ENCODE measurements at regions not wholly inside any gene's neighbourhood (a gene's known extent, or its start where the extent isn't known, plus 50 kb on each side); places are given as distances from the start of the nearest gene placed in this dataset.

- no peak for DNase-seq
These were observed 55.1 kb downstream of the PJA1 start for GRCh38 chrX:69110116-69110530.

- DNase-seq = no peak
These were observed 55.5 kb downstream of the PJA1 start for GRCh38 chrX:69109706-69110105.

- no peak for DNase-seq
These were observed 56.1 kb downstream of the PJA1 start for GRCh38 chrX:69109036-69109663.

- DNase-seq = no peak
These were observed 57.4 kb downstream of the PJA1 start for GRCh38 chrX:69107747-69108401.

GRCh38 chrX:69107231-69107739 lies 58.0 kb downstream of the PJA1 start:
- DNase-seq = no peak

- DNase-seq = no peak
These were observed 60.4 kb downstream of the PJA1 start for GRCh38 chrX:69104756-69105434.

GRCh38 chrX:69103539-69103938 lies 61.7 kb downstream of the PJA1 start:
- no peak for DNase-seq

GRCh38 chrX:69102612-69103194 lies 62.5 kb downstream of the PJA1 start:
- no peak for DNase-seq

- DNase-seq = no peak
These were observed 63.5 kb downstream of the PJA1 start for GRCh38 chrX:69101683-69102251.

GRCh38 chrX:69100478-69100877 lies 64.8 kb downstream of the PJA1 start:
- DNase-seq = no peak

GRCh38 chrX:69097451-69098236 lies 67.6 kb downstream of the PJA1 start:
- DNase-seq = no peak

- no peak for DNase-seq
These were observed 68.3 kb downstream of the PJA1 start for GRCh38 chrX:69096963-69097362.

GRCh38 chrX:69094977-69095669 lies 70.1 kb downstream of the PJA1 start:
- DNase-seq = no peak

GRCh38 chrX:69093960-69094871 lies 71.0 kb downstream of the PJA1 start:
- DNase-seq = peak in 3 of 5 experiments; percentile 6 to 36 (median 7)

GRCh38 chrX:69090022-69090421 lies 75.2 kb downstream of the PJA1 start:
- DNase-seq = no peak

GRCh38 chrX:69089203-69089602 lies 76.0 kb downstream of the PJA1 start:
- DNase-seq = no peak

GRCh38 chrX:69088171-69088938 lies 76.9 kb downstream of the PJA1 start:
- DNase-seq = no peak

- no peak for DNase-seq
These were observed 79.4 kb downstream of the PJA1 start for GRCh38 chrX:69085826-69086225.

- no peak for DNase-seq
These were observed 80.1 kb downstream of the PJA1 start for GRCh38 chrX:69085151-69085550.

- no peak for DNase-seq
These were observed 81.5 kb downstream of the PJA1 start for GRCh38 chrX:69083801-69084200.
